PC-3 (cell line): ENCODE measurements at regions not wholly inside any gene's neighbourhood (a gene's known extent, or its start where the extent isn't known, plus 50 kb on each side); places are given as distances from the start of the nearest gene placed in this dataset.

ENCODE experiments used
- ATAC-seq: fragments of 200-7000 bp; cut with Tn5 transposase; 2 replicates; pipeline ENCODE4 v1.9.1; 2020; ENCODE audit warnings: mild to moderate bottlenecking, moderate library complexity
- BruUV-seq: library from RNA; stranded (reverse); fragments of 400-500 nt; replicated peaks from 2 replicates; lab custom pipeline; 2021; lab: Mats Ljungman, UMichigan
- CTCF ChIA-PET: fragments of 300-600 bp; sonication (Branson Sonifier 250); formaldehyde crosslinking; loops from one replicate; lab custom pipeline; 2022; ENCODE audit warnings: antibody characterized with exemption; lab: Charles Lee
- POLR2A ChIA-PET: fragments of 300-600 bp; sonication (Branson Sonifier 250); formaldehyde crosslinking; loops from one replicate; lab custom pipeline; 2022; ENCODE audit warnings: antibody characterized with exemption; ENCODE audit not compliant: unreplicated experiment; lab: Charles Lee
- DNase-seq: peaks from one replicate; pipeline ENCODE4 v3.0.0-alpha.2; 2015
- H2AFZ ChIP-seq: fragments of 300-600 bp; sonication (generic); 2 replicates; pipeline ENCODE4 v1.6.0; 2016; ENCODE audit warnings: antibody characterized with exemption, low read length
- H3F3A ChIP-seq: fragments of 300-600 bp; sonication (generic); one replicate; pipeline ENCODE4 v1.6.0; 2017; ENCODE audit warnings: antibody characterized with exemption, low read length, control low read depth, mild to moderate bottlenecking; ENCODE audit not compliant: unreplicated experiment
- H3K27ac ChIP-seq: fragments of 300-600 bp; sonication (generic); 2 replicates; pipeline ENCODE4 v1.5.1; 2016; ENCODE audit warnings: mild to moderate bottlenecking, low read length
- H3K27me3 ChIP-seq: fragments of 300-600 bp; sonication (generic); 2 replicates; pipeline ENCODE4 v1.6.1; 2016; ENCODE audit warnings: low read length, mixed read lengths
- H3K36me3 ChIP-seq: fragments of 300-600 bp; sonication (generic); 2 replicates; pipeline ENCODE4 v1.6.1; 2016; ENCODE audit warnings: low read depth, mixed run types, low read length, mixed read lengths
- H3K4me1 ChIP-seq: fragments of 300-600 bp; sonication (generic); 2 replicates; pipeline ENCODE4 v1.5.1; 2016; ENCODE audit warnings: low read length; ENCODE audit not compliant: insufficient read depth
- H3K4me2 ChIP-seq: fragments of 300-600 bp; sonication (generic); 2 replicates; pipeline ENCODE4 v1.6.0; 2016; ENCODE audit warnings: low read length
- H3K4me3 ChIP-seq: fragments of 300-600 bp; sonication (generic); 2 replicates; pipeline ENCODE4 v1.5.1; 2016; ENCODE audit warnings: mild to moderate bottlenecking, low read length, mixed read lengths
- H3K79me2 ChIP-seq: fragments of 300-600 bp; sonication (generic); 2 replicates; pipeline ENCODE4 v1.6.1; 2017; ENCODE audit warnings: low read length, mixed read lengths
- H3K9ac ChIP-seq: fragments of 300-600 bp; sonication (generic); 2 replicates; pipeline ENCODE4 v1.6.0; 2016; ENCODE audit warnings: mild to moderate bottlenecking, low read length
- H3K9me2 ChIP-seq: fragments of 300-600 bp; sonication (generic); replicated peaks from 2 replicates; pipeline ENCODE4 v1.6.1; 2016; ENCODE audit warnings: mixed run types, low read length, mixed read lengths
- H3K9me3 ChIP-seq: fragments of 300-600 bp; sonication (generic); 2 replicates; pipeline ENCODE4 v1.6.1; 2016; ENCODE audit warnings: low read length, mixed read lengths
- H4K20me1 ChIP-seq: fragments of 300-600 bp; sonication (generic); 2 replicates; pipeline ENCODE4 v1.6.1; 2016; ENCODE audit warnings: low read length, mixed read lengths
- CTCF ChIP-seq: fragments of 300-600 bp; sonication (generic); conservative IDR thresholded peaks from 2 replicates; pipeline ENCODE4 v1.5.1; 2017; ENCODE audit warnings: antibody characterized with exemption, low read depth, mild to moderate bottlenecking, low read length
- EZH2 ChIP-seq: fragments of 300-600 bp; sonication (generic); IDR thresholded peaks from one replicate; pipeline ENCODE4 v1.6.1; 2017; ENCODE audit warnings: antibody characterized with exemption, mild to moderate bottlenecking, low read length; ENCODE audit not compliant: unreplicated experiment
- EZH2phosphoT487 ChIP-seq: fragments of 300-600 bp; sonication (generic); IDR thresholded peaks from 2 replicates; pipeline ENCODE4 v1.6.1; 2018; ENCODE audit warnings: mild to moderate bottlenecking, antibody characterized with exemption, low read length, borderline replicate concordance
- intact Hi-C: fragments of 100-400 bp; cut with micrococcal nuclease; formaldehyde crosslinking; loops from 2 replicates; pipeline ENCODE4 v1.9.0; 2023

- no peaks in the 10 kb centered on the region for H3K9me3 ChIP-seq
- POLR2A ChIA-PET, result interaction anchor here (0.6 kb wide), 1 partner anchor 252 kb away, joined by 3 read pairs; no protein-coding TSS in a partner anchor
- peaks cover 17% of the 10 kb centered on the region for H3K4me1 ChIP-seq
- H3K27ac ChIP-seq, result 0 out of 2 replicates have a peak overlapping the region, but pooled peaks have one; percentile 4
- H3F3A ChIP-seq, result no peaks in the 10 kb centered on the region
- H3K79me2 ChIP-seq, result no peaks in the 10 kb centered on the region
- ATAC-seq (peak; percentile 98), DNase-seq (peak; percentile 92)
- no peak overlapping the region for H3K4me3 ChIP-seq
- H3K9me2 ChIP-seq, result no peaks in the 10 kb centered on the region
- H3K4me2 ChIP-seq, result peak overlapping the region; percentile 61
- BruUV-seq, result no TSS peak
- H2AFZ ChIP-seq, result no peak overlapping the region
- H3K9ac ChIP-seq, result no peak overlapping the region
- TF ChIP-seq EZH2phosphoT487 (no peak), EZH2 (no peak), CTCF (no peak)
- no peaks in the 10 kb centered on the region for H3K36me3 ChIP-seq
- no peaks in the 10 kb centered on the region for H4K20me1 ChIP-seq
- intact Hi-C loops, result loop anchor here (1.0 to 10.0 kb wide), 9 partner anchors 29 to 1205 kb away; partner anchors contain the start of gene WARS2
- CTCF ChIA-PET, result no interaction called here
- no peaks in the 10 kb centered on the region for H3K27me3 ChIP-seq
Observed at GRCh38 chr1:119279456-119280381, 88.9 kb upstream of the HAO2 start.

- H2AFZ ChIP-seq, result no peak overlapping the region
- no peak overlapping the region for H3K9ac ChIP-seq
- DNase-seq (peak; percentile 47), ATAC-seq (peak; percentile 29; the same call in 1 of the 2 replicates)
- no TSS peak for BruUV-seq
- H3K4me2 ChIP-seq, result no peak overlapping the region
- H3K27me3 ChIP-seq, result no peaks in the 10 kb centered on the region
- ChIA-PET CTCF (no interaction called here), POLR2A (no interaction called here)
- peaks cover 6% of the 10 kb centered on the region; the same call in 1 of the 2 replicates for H3K4me1 ChIP-seq
- H4K20me1 ChIP-seq, result no peaks in the 10 kb centered on the region
- H3K27ac ChIP-seq, result no peak overlapping the region
- no peaks in the 10 kb centered on the region for H3K9me2 ChIP-seq
- H3F3A ChIP-seq, result no peaks in the 10 kb centered on the region
- H3K4me3 ChIP-seq, result no peak overlapping the region
- no peaks in the 10 kb centered on the region for H3K9me3 ChIP-seq
- TF ChIP-seq CTCF, result no peak
- no peak for TF ChIP-seq EZH2phosphoT487
- TF ChIP-seq EZH2, result no peak
- H3K79me2 ChIP-seq, result no peaks in the 10 kb centered on the region
- intact Hi-C loops, result no loop called here
- H3K36me3 ChIP-seq, result no peaks in the 10 kb centered on the region
Observed at GRCh38 chr1:119285482-119285881, 83.1 kb upstream of the HAO2 start.
